B cell (primary cell): ENCODE measurements at regions not wholly inside any gene's neighbourhood (a gene's known extent, or its start where the extent isn't known, plus 50 kb on each side); places are given as distances from the start of the nearest gene placed in this dataset.

ENCODE experiments used
- ATAC-seq: fragments of 200-7000 bp; cut with Tn5 transposase; one replicate; pipeline ENCODE4 v1.10.0; 2021; ENCODE audit warnings: low read depth, mild to moderate bottlenecking, moderate number of reproducible peaks, moderate library complexity
- CTCF ChIA-PET: fragments of 350-600 bp; sonication (Branson Sonifier 250); formaldehyde crosslinking; loops from one replicate; lab custom pipeline; 2021; ENCODE audit warnings: antibody characterized with exemption, inconsistent platforms; lab: Charles Lee
- POLR2A ChIA-PET: fragments of 350-600 bp; sonication (Branson Sonifier 250); formaldehyde crosslinking; loops from one replicate; lab custom pipeline; 2021; ENCODE audit warnings: antibody characterized with exemption; lab: Charles Lee
- DNase-seq: peaks from one replicate; pipeline ENCODE4 v3.0.0; 2013
- H2AFZ ChIP-seq: 2 replicates; pipeline ENCODE4 v1.6.1; 2012; ENCODE audit warnings: mild to moderate bottlenecking, low read depth, low read length; ENCODE audit not compliant: insufficient read depth, poor library complexity, severe bottlenecking
- H3K27ac ChIP-seq, 2 donors: 1 replicate in 1 of 2; 2 replicates in 1 of 2; pipeline ENCODE4 v1.5.1; 2012 to 2013; ENCODE audit warnings: low read length in 2 of 2, mild to moderate bottlenecking in 2 of 2, moderate library complexity in 1 of 2
- H3K27me3 ChIP-seq, 4 experiments: fragments of 200-600 bp in 1 of 4; sonication (generic) in 1 of 4; replicated peaks in 1 of 4; 1 replicate in 2 of 4; 2 replicates in 2 of 4; pipeline versions ENCODE4 v1.6.1 to v1.7.0; 2013 to 2016; ENCODE audit warnings: low read length in 3 of 4, mild to moderate bottlenecking in 2 of 4, mixed read lengths in 1 of 4, moderate library complexity in 1 of 4; ENCODE audit not compliant: insufficient read depth in 4 of 4, control insufficient read depth in 3 of 4; ENCODE audit errors: control extremely low read depth in 1 of 4
- H3K36me3 ChIP-seq, 2 experiments: replicated peaks in 1 of 2; 1 replicate in 1 of 2; 2 replicates in 1 of 2; pipeline versions ENCODE4 v1.6.1 to v1.7.1; 2013; ENCODE audit warnings: low read length in 1 of 2; ENCODE audit not compliant: insufficient read depth in 2 of 2, control insufficient read depth in 1 of 2; ENCODE audit errors: control extremely low read depth in 1 of 2, extremely low read depth in 1 of 2
- H3K4me1 ChIP-seq, 2 donors: fragments of 200-600 bp in 1 of 2; sonication (generic) in 1 of 2; 1 replicate in 1 of 2; 2 replicates in 1 of 2; pipeline versions ENCODE4 v1.5.1 to v1.6.1; 2013 to 2017; ENCODE audit warnings: low read length in 2 of 2; ENCODE audit not compliant: control insufficient read depth in 2 of 2, insufficient read depth in 2 of 2
- H3K4me2 ChIP-seq: replicated peaks from 2 replicates; pipeline ENCODE3; 2012; ENCODE audit warnings: mild to moderate bottlenecking, low read depth, low read length; ENCODE audit not compliant: poor library complexity, severe bottlenecking
- H3K4me3 ChIP-seq, 5 experiments: fragments of 200-600 bp in 1 of 5; sonication (generic) in 1 of 5; 1 replicate in 3 of 5; 2 replicates in 2 of 5; pipeline versions ENCODE4 v1.5.1 to v1.7.0; 2011 to 2016; ENCODE audit warnings: low read length in 4 of 5, mild to moderate bottlenecking in 4 of 5, low read depth in 2 of 5, control low read depth in 1 of 5, moderate library complexity in 1 of 5; ENCODE audit not compliant: insufficient read depth in 1 of 5; ENCODE audit errors: control extremely low read depth in 1 of 5, extremely low read depth in 1 of 5
- H3K79me2 ChIP-seq: fragments of 200-600 bp; sonication (generic); one replicate; pipeline ENCODE4 v1.6.0; 2016; ENCODE audit warnings: low read length; ENCODE audit not compliant: control insufficient read depth, insufficient read depth
- H3K9ac ChIP-seq: fragments of 200-600 bp; sonication (generic); 2 replicates; pipeline ENCODE4 v1.6.1; 2017; ENCODE audit warnings: mild to moderate bottlenecking, low read length, moderate library complexity
- H3K9me3 ChIP-seq, 3 donors: one replicate each; pipeline versions ENCODE4 v1.6.1 to v1.7.1; 2013; ENCODE audit warnings: low read length in 2 of 3; ENCODE audit not compliant: control insufficient read depth in 2 of 3, insufficient read depth in 1 of 3; ENCODE audit errors: control extremely low read depth in 1 of 3
- H4K20me1 ChIP-seq: 2 replicates; pipeline ENCODE4 v1.6.0; 2012; ENCODE audit warnings: mild to moderate bottlenecking, low read length; ENCODE audit not compliant: insufficient read depth, control insufficient read depth, poor library complexity, severe bottlenecking
- H3K27ac Mint-ChIP-seq: one replicate; pipeline ENCODE4 v1.8.0; 2021; ENCODE audit warnings: mixed read lengths
- H3K27me3 Mint-ChIP-seq: one replicate; pipeline ENCODE4 v1.8.0; 2021; ENCODE audit warnings: mixed read lengths
- H3K4me1 Mint-ChIP-seq: one replicate; pipeline ENCODE4 v1.8.0; 2021; ENCODE audit warnings: mixed read lengths
- H3K4me3 Mint-ChIP-seq: one replicate; pipeline ENCODE4 v1.8.0; 2021; ENCODE audit warnings: mixed read lengths
- H3K9me3 Mint-ChIP-seq: one replicate; pipeline ENCODE4 v1.8.0; 2022; ENCODE audit warnings: mixed read lengths; ENCODE audit not compliant: insufficient read depth
- EZH2 ChIP-seq: IDR thresholded peaks from 2 replicates; pipeline ENCODE4 v1.6.1; 2012; ENCODE audit warnings: borderline replicate concordance, low read depth, mild to moderate bottlenecking, moderate library complexity, low read length; ENCODE audit not compliant: insufficient read depth, poor library complexity, severe bottlenecking
- WGBS: methylation state at CpG from one replicate; pipeline ENCODE4 v1.1.5; 2013; ENCODE audit warnings: missing lambda C conversion rate; ENCODE audit not compliant: insufficient coverage; 5-methylcytosine and 5-hydroxymethylcytosine counted together
- intact Hi-C: fragments of 100-400 bp; cut with micrococcal nuclease; formaldehyde crosslinking; loops from one replicate; pipeline ENCODE4 v1.10.0; 2022
- TF ChIP-seq, protein P1 (sequence below): fragments of 200-600 bp; IDR thresholded peaks from one replicate; pipeline ENCODE4 v1.8.0; 2022; ENCODE audit warnings: antibody characterized with exemption, mild to moderate bottlenecking

GRCh38 chr4:66339007-66339406 is 668.7 kb upstream of the EPHA5 start:
- no peak overlapping the region for H3K27ac ChIP-seq
- H2AFZ ChIP-seq = no peak overlapping the region
- DNase-seq = no peak
- H3K4me2 ChIP-seq = no peak overlapping the region
- CTCF ChIA-PET = interaction anchor here (1.2 kb wide), 1 partner anchor 52 kb away, joined by 3 read pairs; no protein-coding TSS in a partner anchor
- H3K9me3 ChIP-seq = peaks cover 0 to 5% (median 1%) of the 10 kb centered on the region in 3 donors
- TF ChIP-seq, protein P1, sequence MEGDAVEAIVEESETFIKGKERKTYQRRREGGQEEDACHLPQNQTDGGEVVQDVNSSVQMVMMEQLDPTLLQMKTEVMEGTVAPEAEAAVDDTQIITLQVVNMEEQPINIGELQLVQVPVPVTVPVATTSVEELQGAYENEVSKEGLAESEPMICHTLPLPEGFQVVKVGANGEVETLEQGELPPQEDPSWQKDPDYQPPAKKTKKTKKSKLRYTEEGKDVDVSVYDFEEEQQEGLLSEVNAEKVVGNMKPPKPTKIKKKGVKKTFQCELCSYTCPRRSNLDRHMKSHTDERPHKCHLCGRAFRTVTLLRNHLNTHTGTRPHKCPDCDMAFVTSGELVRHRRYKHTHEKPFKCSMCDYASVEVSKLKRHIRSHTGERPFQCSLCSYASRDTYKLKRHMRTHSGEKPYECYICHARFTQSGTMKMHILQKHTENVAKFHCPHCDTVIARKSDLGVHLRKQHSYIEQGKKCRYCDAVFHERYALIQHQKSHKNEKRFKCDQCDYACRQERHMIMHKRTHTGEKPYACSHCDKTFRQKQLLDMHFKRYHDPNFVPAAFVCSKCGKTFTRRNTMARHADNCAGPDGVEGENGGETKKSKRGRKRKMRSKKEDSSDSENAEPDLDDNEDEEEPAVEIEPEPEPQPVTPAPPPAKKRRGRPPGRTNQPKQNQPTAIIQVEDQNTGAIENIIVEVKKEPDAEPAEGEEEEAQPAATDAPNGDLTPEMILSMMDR = no peak
- TF ChIP-seq EZH2 = no peak
- peaks cover 3% of the 10 kb centered on the region for H3K9me3 Mint-ChIP-seq
- intact Hi-C loops = no loop called here
- no peak for ATAC-seq
- no peak overlapping the region for H3K9ac ChIP-seq
- no peaks in the 10 kb centered on the region for H3K36me3 ChIP-seq
- POLR2A ChIA-PET = no interaction called here
- H3K27ac Mint-ChIP-seq = no peak overlapping the region
- no peaks in the 10 kb centered on the region for H3K27me3 ChIP-seq
- H3K4me1 Mint-ChIP-seq = no peaks in the 10 kb centered on the region
- H3K79me2 ChIP-seq = no peaks in the 10 kb centered on the region
- no peaks in the 10 kb centered on the region for H3K4me1 ChIP-seq
- H3K27me3 Mint-ChIP-seq = no peaks in the 10 kb centered on the region
- H4K20me1 ChIP-seq = no peaks in the 10 kb centered on the region
- H3K4me3 ChIP-seq = no peak overlapping the region
- no CpG with 5 or more reads among the region's 3 CpGs for WGBS
- H3K4me3 Mint-ChIP-seq = no peak overlapping the region

GRCh38 chr4:66331761-66332160 is 661.5 kb upstream of the EPHA5 start:
- no peaks in the 10 kb centered on the region for H3K36me3 ChIP-seq
- H3K4me1 ChIP-seq = no peaks in the 10 kb centered on the region
- no peak overlapping the region for H3K27ac Mint-ChIP-seq
- CTCF ChIA-PET = no interaction called here
- TF ChIP-seq EZH2 = no peak
- TF ChIP-seq, protein P1 = no peak
- DNase-seq (no peak), ATAC-seq (no peak)
- no peak overlapping the region for H2AFZ ChIP-seq
- H3K27me3 Mint-ChIP-seq = no peaks in the 10 kb centered on the region
- H3K4me2 ChIP-seq = no peak overlapping the region
- intact Hi-C loops = no loop called here
- H3K4me3 ChIP-seq = no peak overlapping the region
- POLR2A ChIA-PET = no interaction called here
- no peaks in the 10 kb centered on the region for H3K27me3 ChIP-seq
- no peak overlapping the region for H3K27ac ChIP-seq
- H3K9me3 Mint-ChIP-seq = peaks cover 3% of the 10 kb centered on the region
- H3K4me3 Mint-ChIP-seq = no peak overlapping the region
- H3K9me3 ChIP-seq = peaks cover 0 to under 1% (median 0%) of the 10 kb centered on the region in 3 donors
- no peak overlapping the region for H3K9ac ChIP-seq
- no peaks in the 10 kb centered on the region for H4K20me1 ChIP-seq
- H3K79me2 ChIP-seq = no peaks in the 10 kb centered on the region
- H3K4me1 Mint-ChIP-seq = no peaks in the 10 kb centered on the region
